GM23248 (cell line): ENCODE measurements at regions not wholly inside any gene's neighbourhood (a gene's known extent, or its start where the extent isn't known, plus 50 kb on each side); places are given as distances from the start of the nearest gene placed in this dataset.

Source experiments
- DNase-seq: peaks from one replicate; pipeline ENCODE4 v3.0.0-alpha.2; 2015
- H2AFZ ChIP-seq: fragments of 200-600 bp; sonication (generic); 2 replicates; pipeline ENCODE4 v1.6.1; 2016; ENCODE audit warnings: antibody characterized with exemption
- H3F3A ChIP-seq: fragments of 200-600 bp; sonication (generic); 2 replicates; pipeline ENCODE4 v1.6.1; 2016; ENCODE audit warnings: mild to moderate bottlenecking, antibody characterized with exemption, mixed run types; ENCODE audit not compliant: insufficient read depth
- H3K27ac ChIP-seq: fragments of 200-600 bp; sonication (generic); 2 replicates; pipeline ENCODE4 v1.5.1; 2016; ENCODE audit warnings: mild to moderate bottlenecking
- H3K27me3 ChIP-seq: fragments of 200-600 bp; sonication (generic); replicated peaks from 2 replicates; pipeline ENCODE4 v1.6.1; 2016; ENCODE audit warnings: mild to moderate bottlenecking; ENCODE audit not compliant: insufficient read depth
- H3K36me3 ChIP-seq: fragments of 200-600 bp; sonication (generic); 2 replicates; pipeline ENCODE4 v1.6.1; 2016; ENCODE audit warnings: low read depth, mild to moderate bottlenecking
- H3K4me1 ChIP-seq: fragments of 200-600 bp; sonication (generic); 2 replicates; pipeline ENCODE4 v1.6.1; 2016; ENCODE audit warnings: mild to moderate bottlenecking; ENCODE audit not compliant: insufficient read depth
- H3K4me2 ChIP-seq: fragments of 200-600 bp; sonication (generic); one replicate; pipeline ENCODE4 v1.6.1; 2016; ENCODE audit warnings: mild to moderate bottlenecking; ENCODE audit not compliant: unreplicated experiment
- H3K4me3 ChIP-seq: fragments of 200-600 bp; sonication (generic); 2 replicates; pipeline ENCODE4 v1.5.1; 2016; ENCODE audit warnings: mild to moderate bottlenecking
- H3K79me2 ChIP-seq: fragments of 200-600 bp; sonication (generic); 2 replicates; pipeline ENCODE4 v1.6.1; 2016; ENCODE audit warnings: mild to moderate bottlenecking; ENCODE audit not compliant: insufficient read depth
- H3K9ac ChIP-seq: fragments of 200-600 bp; sonication (generic); 2 replicates; pipeline ENCODE4 v1.6.1; 2016; ENCODE audit warnings: mild to moderate bottlenecking
- H3K9me2 ChIP-seq: fragments of 200-600 bp; sonication (generic); 2 replicates; pipeline ENCODE4 v1.6.1; 2016; ENCODE audit warnings: mixed run types, mild to moderate bottlenecking, moderate library complexity; ENCODE audit not compliant: insufficient read depth
- H3K9me3 ChIP-seq: fragments of 200-600 bp; sonication (generic); one replicate; pipeline ENCODE4 v1.6.1; 2017; ENCODE audit warnings: low read depth
- H4K20me1 ChIP-seq: fragments of 200-600 bp; sonication (generic); 2 replicates; pipeline ENCODE4 v1.6.0; 2016; ENCODE audit not compliant: insufficient read depth
- EZH2 ChIP-seq: fragments of 200-600 bp; sonication (generic); IDR thresholded peaks from 2 replicates; pipeline ENCODE4 v1.6.1; 2018; ENCODE audit warnings: antibody characterized with exemption, mild to moderate bottlenecking; ENCODE audit not compliant: insufficient read depth, poor library complexity, severe bottlenecking
- EZH2phosphoT487 ChIP-seq: fragments of 200-600 bp; sonication (generic); IDR thresholded peaks from 2 replicates; pipeline ENCODE4 v1.6.1; 2018; ENCODE audit warnings: antibody characterized with exemption, moderate library complexity, mild to moderate bottlenecking, low read depth; ENCODE audit not compliant: insufficient read depth
- WGBS, 2 experiments: methylation state at CpG; one replicate each; pipeline ENCODE4 v1.1.6; 2015 to 2017; ENCODE audit warnings: low lambda C conversion rate in 2 of 2, low coverage in 1 of 2; ENCODE audit errors: missing lambda C conversion rate in 2 of 2; 5-methylcytosine and 5-hydroxymethylcytosine counted together
- in situ Hi-C: fragments of 300-500 bp; cut with MboI; formaldehyde crosslinking; loops from 2 replicates; pipeline ENCODE4 v1.15.0; 2020

- 39 to 53% methylated on average over 2 of the region's 2 CpGs for WGBS, 2 experiments
- in situ Hi-C loops = no loop called here
Observed at GRCh38 chr2:5854797-5855196, 162.6 kb downstream of the SOX11 start.

GRCh38 chr2:5867056-5867455 lies 174.9 kb downstream of the SOX11 start:
- H3K4me3 ChIP-seq = no peak overlapping the region
- no peak for DNase-seq
- H3F3A ChIP-seq = no peaks in the 10 kb centered on the region
- H3K9me2 ChIP-seq = no peaks in the 10 kb centered on the region
- no peaks in the 10 kb centered on the region for H3K79me2 ChIP-seq
- no peak overlapping the region for H3K27ac ChIP-seq
- TF ChIP-seq EZH2phosphoT487 = no peak
- TF ChIP-seq EZH2 = no peak
- no peak overlapping the region for H2AFZ ChIP-seq
- no peak overlapping the region for H3K9ac ChIP-seq
- no peaks in the 10 kb centered on the region for H3K27me3 ChIP-seq
- in situ Hi-C loops = no loop called here
- no peaks in the 10 kb centered on the region for H3K9me3 ChIP-seq
- no peaks in the 10 kb centered on the region for H4K20me1 ChIP-seq
- no peaks in the 10 kb centered on the region for H3K4me1 ChIP-seq
- 40 to 42% methylated on average over 9 of the region's 9 CpGs for WGBS, 2 experiments
- H3K4me2 ChIP-seq = no peak overlapping the region
- no peaks in the 10 kb centered on the region for H3K36me3 ChIP-seq

More at GRCh38 chr2:5854797-5855196, 162.6 kb downstream of the SOX11 start:
- no peaks in the 10 kb centered on the region for H4K20me1 ChIP-seq
- DNase-seq = no peak
- H3K4me1 ChIP-seq = no peaks in the 10 kb centered on the region
- H3K27ac ChIP-seq = no peak overlapping the region
- no peak for TF ChIP-seq EZH2
- no peak for TF ChIP-seq EZH2phosphoT487
- H3F3A ChIP-seq = no peaks in the 10 kb centered on the region
- H2AFZ ChIP-seq = no peak overlapping the region
- H3K36me3 ChIP-seq = no peaks in the 10 kb centered on the region
- H3K27me3 ChIP-seq = no peaks in the 10 kb centered on the region
- H3K79me2 ChIP-seq = no peaks in the 10 kb centered on the region
- no peaks in the 10 kb centered on the region for H3K9me3 ChIP-seq
- no peak overlapping the region for H3K9ac ChIP-seq
- no peaks in the 10 kb centered on the region for H3K9me2 ChIP-seq
- no peak overlapping the region for H3K4me3 ChIP-seq
- no peak overlapping the region for H3K4me2 ChIP-seq

- H4K20me1 ChIP-seq = no peaks in the 10 kb centered on the region
- no peaks in the 10 kb centered on the region for H3K4me1 ChIP-seq
- H3F3A ChIP-seq = no peaks in the 10 kb centered on the region
- H3K36me3 ChIP-seq = no peaks in the 10 kb centered on the region
- no peaks in the 10 kb centered on the region for H3K27me3 ChIP-seq
- WGBS, 2 experiments = 33 to 38% methylated on average over 8 of the region's 8 CpGs
- TF ChIP-seq EZH2 (no peak), EZH2phosphoT487 (no peak)
- H3K27ac ChIP-seq = no peak overlapping the region
- in situ Hi-C loops = no loop called here
- H3K79me2 ChIP-seq = no peaks in the 10 kb centered on the region
- no peak for DNase-seq
- no peak overlapping the region for H3K9ac ChIP-seq
- H3K9me3 ChIP-seq = no peaks in the 10 kb centered on the region
- H3K4me2 ChIP-seq = no peak overlapping the region
- H3K4me3 ChIP-seq = no peak overlapping the region
- H3K9me2 ChIP-seq = no peaks in the 10 kb centered on the region
- H2AFZ ChIP-seq = no peak overlapping the region
Observed at GRCh38 chr2:5868931-5869330, 176.7 kb downstream of the SOX11 start.

- no peaks in the 10 kb centered on the region for H3F3A ChIP-seq
- TF ChIP-seq EZH2phosphoT487 = no peak
- TF ChIP-seq EZH2 = no peak
- 42 to 47% methylated on average over 8 of the region's 8 CpGs for WGBS, 2 experiments
- H3K27ac ChIP-seq = no peak overlapping the region
- H3K79me2 ChIP-seq = no peaks in the 10 kb centered on the region
- H3K27me3 ChIP-seq = no peaks in the 10 kb centered on the region
- no peaks in the 10 kb centered on the region for H3K9me2 ChIP-seq
- in situ Hi-C loops = no loop called here
- no peaks in the 10 kb centered on the region for H3K4me1 ChIP-seq
- no peak overlapping the region for H3K9ac ChIP-seq
- no peak overlapping the region for H3K4me2 ChIP-seq
- no peak overlapping the region for H3K4me3 ChIP-seq
- H3K36me3 ChIP-seq = no peaks in the 10 kb centered on the region
- H4K20me1 ChIP-seq = no peaks in the 10 kb centered on the region
- no peak overlapping the region for H2AFZ ChIP-seq
- DNase-seq = no peak
- no peaks in the 10 kb centered on the region for H3K9me3 ChIP-seq
Observed at GRCh38 chr2:5869936-5870335, 177.8 kb downstream of the SOX11 start.

- Histone ChIP-seq H3K9ac (no peak overlapping the region), H2AFZ (no peak overlapping the region), H3K9me3 (no peaks in the 10 kb centered on the region), H3K4me2 (no peak overlapping the region), H4K20me1 (no peaks in the 10 kb centered on the region), H3K4me3 (no peak overlapping the region), H3K36me3 (no peaks in the 10 kb centered on the region), H3K27me3 (no peaks in the 10 kb centered on the region), H3F3A (no peaks in the 10 kb centered on the region), H3K79me2 (no peaks in the 10 kb centered on the region), H3K4me1 (no peaks in the 10 kb centered on the region), H3K9me2 (no peaks in the 10 kb centered on the region), H3K27ac (no peak overlapping the region)
- TF ChIP-seq EZH2 (no peak), EZH2phosphoT487 (no peak)
- DNase-seq = no peak
- in situ Hi-C loops = no loop called here
- 16 to 28% methylated on average over 4 of the region's 4 CpGs for WGBS, 2 experiments
Observed at GRCh38 chr2:5877360-5877759, 185.2 kb downstream of the SOX11 start.
